Lower lobe of right lung (tissue), 2 donors: ENCODE measurements at regions not wholly inside any gene's neighbourhood (a gene's known extent, or its start where the extent isn't known, plus 50 kb on each side); places are given as distances from the start of the nearest gene placed in this dataset.

Experiments used
- ATAC-seq, 2 donors: fragments of 200-7000 bp; cut with Tn5 transposase; one replicate each; pipeline ENCODE4 v1.9.1; 2020 to 2022; ENCODE audit warnings: mild to moderate bottlenecking in 2 of 2, moderate library complexity in 2 of 2
- DNase-seq: peaks from one replicate; pipeline ENCODE4 v3.0.0-alpha.2; 2020
- H3K27ac ChIP-seq: fragments of 200-600 bp; one replicate; pipeline ENCODE4 v1.8.0; 2022
- H3K27me3 ChIP-seq: fragments of 200-600 bp; one replicate; pipeline ENCODE4 v1.8.0; 2022; ENCODE audit warnings: low read depth
- H3K36me3 ChIP-seq: fragments of 200-600 bp; one replicate; pipeline ENCODE4 v1.8.0; 2022; ENCODE audit warnings: mild to moderate bottlenecking
- H3K4me1 ChIP-seq: fragments of 200-600 bp; one replicate; pipeline ENCODE4 v1.8.0; 2022
- H3K4me3 ChIP-seq: fragments of 200-600 bp; one replicate; pipeline ENCODE4 v1.8.0; 2022; ENCODE audit warnings: mild to moderate bottlenecking
- H3K9me3 ChIP-seq: fragments of 200-600 bp; one replicate; pipeline ENCODE4 v1.8.0; 2022
- CTCF ChIP-seq: fragments of 200-600 bp; IDR thresholded peaks from one replicate; pipeline ENCODE4 v1.8.0; 2022; ENCODE audit warnings: antibody characterized with exemption, mild to moderate bottlenecking
- intact Hi-C: fragments of 100-400 bp; cut with DNase I; formaldehyde crosslinking; loops from one replicate; pipeline ENCODE4 v1.11.0; 2022
- donor health status: DM: no; HTN: yes; CAD: no; lungs with severe emphysema.

GRCh38 chr2:238560234-238560633 lies 133.5 kb downstream of the ASB1 start:
- Histone ChIP-seq H3K4me3 (no peak overlapping the region), H3K36me3 (no peaks in the 10 kb centered on the region), H3K27me3 (no peaks in the 10 kb centered on the region), H3K9me3 (no peaks in the 10 kb centered on the region), H3K4me1 (peaks cover 4% of the 10 kb centered on the region), H3K27ac (no peak overlapping the region)
- DNase-seq: peak; percentile 43
- intact Hi-C loops: no loop called here
- TF ChIP-seq CTCF: no peak
- no peak for ATAC-seq

- H3K36me3 ChIP-seq: no peaks in the 10 kb centered on the region
- peaks cover 4% of the 10 kb centered on the region for H3K4me1 ChIP-seq
- TF ChIP-seq CTCF: no peak
- ATAC-seq (no peak), DNase-seq (no peak)
- no peaks in the 10 kb centered on the region for H3K9me3 ChIP-seq
- intact Hi-C loops: no loop called here
- H3K4me3 ChIP-seq: no peak overlapping the region
- no peak overlapping the region for H3K27ac ChIP-seq
- H3K27me3 ChIP-seq: no peaks in the 10 kb centered on the region
Observed at GRCh38 chr2:238561230-238561629, 134.5 kb downstream of the ASB1 start.

- Histone ChIP-seq H3K36me3 (no peaks in the 10 kb centered on the region), H3K27me3 (no peaks in the 10 kb centered on the region), H3K4me3 (no peak overlapping the region), H3K9me3 (no peaks in the 10 kb centered on the region), H3K4me1 (peaks cover 11% of the 10 kb centered on the region), H3K27ac (no peak overlapping the region)
- intact Hi-C loops: no loop called here
- ATAC-seq: no peak
- no peak for TF ChIP-seq CTCF
- no peak for DNase-seq
Observed at GRCh38 chr2:238562446-238562845, 135.7 kb downstream of the ASB1 start.

GRCh38 chr2:238563551-238563950 lies 136.8 kb downstream of the ASB1 start:
- DNase-seq: no peak
- H3K4me3 ChIP-seq: no peak overlapping the region
- no peaks in the 10 kb centered on the region for H3K9me3 ChIP-seq
- peaks cover 12% of the 10 kb centered on the region for H3K4me1 ChIP-seq
- no peak overlapping the region for H3K27ac ChIP-seq
- ATAC-seq: no peak
- H3K36me3 ChIP-seq: no peaks in the 10 kb centered on the region
- no peaks in the 10 kb centered on the region for H3K27me3 ChIP-seq
- intact Hi-C loops: no loop called here
- TF ChIP-seq CTCF: no peak

- no peak overlapping the region for H3K4me3 ChIP-seq
- no peak for TF ChIP-seq CTCF
- DNase-seq: no peak
- H3K9me3 ChIP-seq: no peaks in the 10 kb centered on the region
- no peaks in the 10 kb centered on the region for H3K27me3 ChIP-seq
- intact Hi-C loops: no loop called here
- ATAC-seq: no peak
- no peak overlapping the region for H3K27ac ChIP-seq
- H3K36me3 ChIP-seq: no peaks in the 10 kb centered on the region
- peaks cover 20% of the 10 kb centered on the region for H3K4me1 ChIP-seq
Observed at GRCh38 chr2:238564286-238564920, 137.7 kb downstream of the ASB1 start.
